GM18909 (cell line): ENCODE measurements at regions not wholly inside any gene's neighbourhood (a gene's known extent, or its start where the extent isn't known, plus 50 kb on each side); places are given as distances from the start of the nearest gene placed in this dataset.
"Not testable (repeated sequence)": the region's sequence is repeated elsewhere in the genome, so short reads cannot be mapped to it uniquely, and the experiment has no call there.

ENCODE experiments used
- ATAC-seq: cut with Tn5 transposase; IDR thresholded peaks from one replicate; pipeline ENCODE4 v1.9.1; 2021; ENCODE audit warnings: mild to moderate bottlenecking; ENCODE audit not compliant: unreplicated experiment, poor library complexity

GRCh38 chr4:109378511-109378910 lies 55.1 kb upstream of the SEC24B start:
- ATAC-seq, result no peak

GRCh38 chr4:109378076-109378475 lies 55.5 kb upstream of the SEC24B start:
- no peak for ATAC-seq

- ATAC-seq, result no peak
Measured at GRCh38 chr4:109375778-109376414, 57.7 kb upstream of the SEC24B start.

DNA sequence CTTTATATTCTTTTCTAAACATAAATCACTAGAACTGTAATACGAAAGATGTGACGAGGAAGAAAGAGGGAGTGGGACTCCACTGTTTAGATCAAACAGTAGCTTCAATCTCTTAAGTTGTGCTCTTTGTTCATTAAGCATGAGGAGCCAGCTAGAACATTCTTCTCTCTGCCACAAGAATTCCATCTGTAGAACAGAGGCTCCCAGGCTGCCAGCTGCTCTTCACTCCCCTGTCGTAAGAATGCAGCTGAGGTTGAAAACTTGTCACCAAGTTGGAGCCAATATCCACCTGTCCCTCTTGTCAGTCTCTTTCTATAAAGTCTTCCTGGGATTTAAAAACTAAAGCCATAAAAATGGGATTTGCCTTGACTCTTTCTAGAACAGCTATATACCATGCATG lies 65.0 kb upstream of the SEC24B start:
- no peak for ATAC-seq

DNA sequence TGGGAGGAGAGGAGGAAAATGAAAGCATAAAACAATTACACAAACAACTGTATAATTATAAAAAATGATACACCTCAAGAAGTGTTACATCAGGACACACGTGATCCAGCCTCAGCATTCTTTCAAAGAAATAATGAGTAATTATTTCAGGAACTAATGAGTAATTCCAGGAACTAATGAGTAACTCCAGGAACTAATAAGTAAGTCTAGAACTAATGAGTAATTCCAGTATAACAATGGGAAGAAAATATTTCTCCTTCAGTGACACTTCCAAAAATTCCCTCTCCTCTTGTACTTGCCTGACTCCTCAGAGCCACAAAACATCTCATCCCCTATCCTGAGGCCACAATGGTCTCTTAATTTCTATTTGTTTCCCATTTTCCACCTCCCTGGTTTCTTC lies 63.5 kb upstream of the COL25A1 start:
- ATAC-seq, result no peak

- ATAC-seq, result not testable (repeated sequence)
Measured at GRCh38 chr4:109365297-109365696, 62.8 kb upstream of the COL25A1 start.

- ATAC-seq, result peak; percentile 87
Measured at GRCh38 chr4:109359040-109359646, 56.7 kb upstream of the COL25A1 start.

DNA sequence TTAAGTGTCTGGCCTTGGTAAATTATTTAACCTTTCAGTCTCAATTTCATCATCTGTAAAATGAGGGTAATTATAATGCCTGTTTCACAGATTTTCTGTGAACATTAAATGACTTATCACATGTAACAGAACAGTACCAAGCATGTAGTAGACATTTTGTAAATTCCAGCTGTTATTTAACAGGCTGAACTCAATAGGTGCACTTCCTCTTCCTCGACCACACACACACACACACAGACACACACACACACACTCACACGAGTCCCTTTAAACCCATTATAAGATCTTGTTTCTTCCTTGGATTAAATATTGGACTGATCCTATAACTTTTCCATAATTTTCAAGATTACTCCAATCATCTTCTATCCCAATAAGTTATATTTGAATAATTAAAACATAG lies 53.4 kb upstream of the COL25A1 start:
- no peak for ATAC-seq

GRCh38 chr4:109352941-109353340 lies 50.5 kb upstream of the COL25A1 start:
- no peak for ATAC-seq
